ENCODE measurements at regions not wholly inside any gene's neighbourhood (a gene's known extent, or its start where the extent isn't known, plus 50 kb on each side); places are given as distances from the start of the nearest gene placed in this dataset.

DNA sequence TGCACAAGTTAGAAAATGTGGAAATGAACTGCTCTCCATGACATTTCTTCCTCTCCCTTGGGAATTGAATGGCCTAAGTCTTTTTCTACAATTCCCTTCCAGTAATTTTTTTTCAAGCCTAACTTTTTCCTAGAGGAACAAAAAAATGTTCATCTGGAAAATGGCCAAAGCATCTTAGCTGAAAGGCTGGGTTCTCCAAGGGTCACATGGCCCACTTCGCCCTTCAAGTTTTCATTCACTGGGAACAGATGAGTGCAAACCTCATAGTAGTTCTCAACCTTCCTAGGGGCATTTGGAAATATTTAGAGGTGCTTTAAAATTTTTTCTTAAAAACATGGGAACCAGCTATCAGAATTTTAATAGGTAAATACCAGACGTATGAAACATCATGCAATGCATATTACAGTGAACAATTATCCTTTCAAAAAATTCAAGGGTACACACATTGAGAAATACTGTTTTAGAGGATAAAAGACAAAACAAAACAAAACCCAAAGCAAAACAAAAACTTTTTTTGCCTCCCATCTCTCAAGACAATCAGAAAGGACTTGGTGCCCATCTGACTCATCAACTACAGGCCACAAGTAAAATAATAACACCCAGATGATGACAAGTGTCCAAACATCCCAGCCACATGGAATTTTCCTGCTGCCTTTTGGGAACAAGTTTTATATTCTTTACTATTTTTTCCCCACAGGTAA, 208.8 kb downstream of the SLITRK6 start:
- ChIA-PET POLR2A (no interaction called here), CTCF (no interaction called here)
- no peaks in the 10 kb centered on the region for H3K27me3 ChIP-seq (ENCODE audit: control insufficient read depth, insufficient read depth, low read length)
- peaks cover 7% of the 10 kb centered on the region; the same call in 1 of the 2 replicates for H3K9me3 ChIP-seq (ENCODE audit: control insufficient read depth, insufficient read depth, low read length)
- H3K4me3 ChIP-seq (ENCODE audit: low read depth, low read length) = no peak overlapping the region
- H3K27ac ChIP-seq (ENCODE audit: low read depth, low read length) = no peak overlapping the region
- no peak for DNase-seq (ENCODE audit: low read depth, low spot score)
- TF ChIP-seq, protein P1, sequence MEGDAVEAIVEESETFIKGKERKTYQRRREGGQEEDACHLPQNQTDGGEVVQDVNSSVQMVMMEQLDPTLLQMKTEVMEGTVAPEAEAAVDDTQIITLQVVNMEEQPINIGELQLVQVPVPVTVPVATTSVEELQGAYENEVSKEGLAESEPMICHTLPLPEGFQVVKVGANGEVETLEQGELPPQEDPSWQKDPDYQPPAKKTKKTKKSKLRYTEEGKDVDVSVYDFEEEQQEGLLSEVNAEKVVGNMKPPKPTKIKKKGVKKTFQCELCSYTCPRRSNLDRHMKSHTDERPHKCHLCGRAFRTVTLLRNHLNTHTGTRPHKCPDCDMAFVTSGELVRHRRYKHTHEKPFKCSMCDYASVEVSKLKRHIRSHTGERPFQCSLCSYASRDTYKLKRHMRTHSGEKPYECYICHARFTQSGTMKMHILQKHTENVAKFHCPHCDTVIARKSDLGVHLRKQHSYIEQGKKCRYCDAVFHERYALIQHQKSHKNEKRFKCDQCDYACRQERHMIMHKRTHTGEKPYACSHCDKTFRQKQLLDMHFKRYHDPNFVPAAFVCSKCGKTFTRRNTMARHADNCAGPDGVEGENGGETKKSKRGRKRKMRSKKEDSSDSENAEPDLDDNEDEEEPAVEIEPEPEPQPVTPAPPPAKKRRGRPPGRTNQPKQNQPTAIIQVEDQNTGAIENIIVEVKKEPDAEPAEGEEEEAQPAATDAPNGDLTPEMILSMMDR (IDR thresholded peaks at IDR 0.05; ENCODE audit: low read depth, low read length) = no peak

DNA sequence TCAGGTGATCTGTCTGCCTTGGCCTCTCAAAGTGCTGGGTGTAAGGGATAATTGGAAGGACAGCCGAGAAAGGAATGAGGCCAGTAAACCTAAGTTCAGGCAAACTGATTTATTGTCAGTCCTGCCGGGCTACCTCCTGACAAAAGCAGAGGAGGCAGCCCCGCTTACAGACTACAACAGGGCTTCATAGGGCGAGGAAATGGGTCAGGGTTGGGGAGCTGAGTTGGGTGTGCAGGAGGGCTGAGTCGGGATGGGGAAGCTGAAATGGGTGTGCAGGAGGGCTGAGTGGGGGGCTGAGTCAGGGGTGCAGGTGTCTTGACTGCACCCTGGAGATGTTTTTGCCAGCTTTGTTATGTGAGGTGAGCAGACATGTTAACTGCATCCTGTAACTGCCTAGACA, 210.2 kb downstream of the SLITRK6 start:
- Histone ChIP-seq H3K27me3 (ENCODE audit: control insufficient read depth, insufficient read depth, low read length) (no peaks in the 10 kb centered on the region), H3K27ac (ENCODE audit: low read depth, low read length) (no peak overlapping the region), H3K9me3 (ENCODE audit: control insufficient read depth, insufficient read depth, low read length) (peaks cover 7% of the 10 kb centered on the region; the same call in 1 of the 2 replicates), H3K4me3 (ENCODE audit: low read depth, low read length) (no peak overlapping the region)
- no peak for DNase-seq (ENCODE audit: low read depth, low spot score)
- TF ChIP-seq, protein P1 (IDR thresholded peaks at IDR 0.05; ENCODE audit: low read depth, low read length) = no peak
- ChIA-PET CTCF (no interaction called here), POLR2A (no interaction called here)

DNA sequence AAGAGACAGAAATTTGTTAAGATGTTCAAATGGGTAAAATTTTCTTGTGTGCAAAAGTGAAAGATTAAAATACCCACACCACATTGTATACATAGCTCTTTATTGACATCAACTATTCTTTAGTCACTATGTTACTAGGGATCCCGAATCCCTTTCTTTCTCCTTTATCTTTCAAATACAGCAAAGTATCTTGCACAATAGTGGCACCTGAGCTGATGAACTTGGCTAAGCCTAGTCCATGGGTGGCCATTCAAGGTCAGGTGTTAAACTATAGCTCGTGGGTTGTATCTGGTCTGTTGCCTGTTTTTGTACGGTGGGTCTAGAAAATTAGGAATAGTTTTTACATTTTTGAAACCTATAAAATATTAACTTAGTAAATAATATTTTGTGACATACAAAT, 210.9 kb downstream of the SLITRK6 start:
- Histone ChIP-seq H3K9me3 (ENCODE audit: control insufficient read depth, insufficient read depth, low read length) (peaks cover 7% of the 10 kb centered on the region; the same call in 1 of the 2 replicates), H3K4me3 (ENCODE audit: low read depth, low read length) (no peak overlapping the region), H3K27me3 (ENCODE audit: control insufficient read depth, insufficient read depth, low read length) (no peaks in the 10 kb centered on the region), H3K27ac (ENCODE audit: low read depth, low read length) (no peak overlapping the region)
- TF ChIP-seq, protein P1 (IDR thresholded peaks at IDR 0.05; ENCODE audit: low read depth, low read length) = no peak
- ChIA-PET CTCF (no interaction called here), POLR2A (no interaction called here)
- DNase-seq (ENCODE audit: low read depth, low spot score) = no peak

DNA sequence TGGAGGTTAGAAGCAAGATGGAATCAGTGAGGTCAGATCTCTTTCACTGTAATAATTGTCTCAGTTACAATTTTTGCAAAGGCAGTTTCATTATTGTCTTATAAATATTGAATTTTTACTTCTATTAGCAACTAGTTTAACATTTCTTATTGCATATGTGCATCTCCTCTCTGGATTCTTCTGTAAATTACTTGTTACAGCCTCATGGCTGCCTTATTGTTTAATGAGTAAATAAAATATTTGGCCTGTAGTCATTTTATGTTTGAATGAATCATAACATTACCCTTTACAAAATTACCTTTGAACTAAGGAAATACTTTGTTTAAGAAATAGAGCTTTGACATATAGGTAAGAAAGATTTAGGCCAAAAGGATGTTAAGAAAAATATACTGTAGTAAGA, 212.4 kb downstream of the SLITRK6 start:
- Histone ChIP-seq H3K4me3 (ENCODE audit: low read depth, low read length) (no peak overlapping the region), H3K9me3 (ENCODE audit: control insufficient read depth, insufficient read depth, low read length) (peaks cover 7% of the 10 kb centered on the region; the same call in 1 of the 2 replicates), H3K27ac (ENCODE audit: low read depth, low read length) (peak overlapping the region; percentile 31), H3K27me3 (ENCODE audit: control insufficient read depth, insufficient read depth, low read length) (no peaks in the 10 kb centered on the region)
- ChIA-PET POLR2A (no interaction called here), CTCF (interaction anchor here (0.6 kb wide), 1 partner anchor 126 kb away, joined by 3 read pairs; no protein-coding TSS in a partner anchor)
- TF ChIP-seq, protein P1 (IDR thresholded peaks at IDR 0.05; ENCODE audit: low read depth, low read length) = no peak
- DNase-seq (ENCODE audit: low read depth, low spot score) = no peak

DNA sequence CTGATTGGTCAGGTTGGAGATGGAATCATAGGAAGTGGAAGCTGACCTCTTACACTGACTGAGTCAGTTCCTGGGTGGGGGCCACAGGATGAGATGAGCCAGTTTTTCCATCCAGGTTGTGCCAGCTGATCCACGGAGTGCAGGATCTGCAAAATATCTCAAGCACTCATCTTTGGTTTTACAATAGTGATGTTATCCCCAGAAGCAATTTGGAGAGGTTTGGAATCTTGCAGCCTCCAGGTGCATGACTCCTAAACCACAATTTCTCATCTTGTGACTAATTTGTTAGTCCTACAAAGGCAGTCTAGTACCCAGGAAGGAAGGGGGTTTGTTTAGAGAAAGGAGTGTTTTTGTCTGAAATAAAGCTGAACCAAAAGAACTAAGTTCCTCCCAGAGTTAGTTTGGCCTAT, 212.8 kb downstream of the SLITRK6 start:
- CTCF ChIA-PET = interaction anchor here (0.6 kb wide), 1 partner anchor 126 kb away, joined by 3 read pairs; no protein-coding TSS in a partner anchor
- DNase-seq (ENCODE audit: low read depth, low spot score) = peak; percentile 61
- H3K27me3 ChIP-seq (ENCODE audit: control insufficient read depth, insufficient read depth, low read length) = no peaks in the 10 kb centered on the region
- peak overlapping the region; percentile 31 for H3K27ac ChIP-seq (ENCODE audit: low read depth, low read length)
- POLR2A ChIA-PET = no interaction called here
- peaks cover 7% of the 10 kb centered on the region; the same call in 1 of the 2 replicates for H3K9me3 ChIP-seq (ENCODE audit: control insufficient read depth, insufficient read depth, low read length)
- TF ChIP-seq, protein P1 (IDR thresholded peaks at IDR 0.05; ENCODE audit: low read depth, low read length) = no peak
- H3K4me3 ChIP-seq (ENCODE audit: low read depth, low read length) = no peak overlapping the region
